ENCODE measurements at regions not wholly inside any gene's neighbourhood (a gene's known extent, or its start where the extent isn't known, plus 50 kb on each side); places are given as distances from the start of the nearest gene placed in this dataset.

DNA sequence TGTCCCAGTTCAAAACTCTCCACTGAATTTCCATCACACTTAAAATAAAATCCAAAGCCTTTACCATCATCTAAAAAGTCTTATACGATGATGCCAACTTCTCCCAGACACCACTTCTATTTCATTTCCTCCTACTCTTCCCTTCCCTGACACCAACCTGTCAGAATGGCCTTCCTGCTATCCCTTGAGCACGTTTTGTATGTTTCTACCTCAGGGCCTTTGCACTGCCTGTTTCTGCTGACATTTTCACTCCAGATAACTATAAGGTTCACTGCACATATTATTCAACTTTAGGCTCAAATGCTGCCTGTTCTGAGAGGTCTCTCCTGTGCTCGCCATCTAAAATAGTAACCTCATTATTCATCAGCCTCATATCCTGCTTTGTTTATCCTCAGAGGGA lies 269.6 kb downstream of the HTR7 start:
- TF ChIP-seq, protein P1, sequence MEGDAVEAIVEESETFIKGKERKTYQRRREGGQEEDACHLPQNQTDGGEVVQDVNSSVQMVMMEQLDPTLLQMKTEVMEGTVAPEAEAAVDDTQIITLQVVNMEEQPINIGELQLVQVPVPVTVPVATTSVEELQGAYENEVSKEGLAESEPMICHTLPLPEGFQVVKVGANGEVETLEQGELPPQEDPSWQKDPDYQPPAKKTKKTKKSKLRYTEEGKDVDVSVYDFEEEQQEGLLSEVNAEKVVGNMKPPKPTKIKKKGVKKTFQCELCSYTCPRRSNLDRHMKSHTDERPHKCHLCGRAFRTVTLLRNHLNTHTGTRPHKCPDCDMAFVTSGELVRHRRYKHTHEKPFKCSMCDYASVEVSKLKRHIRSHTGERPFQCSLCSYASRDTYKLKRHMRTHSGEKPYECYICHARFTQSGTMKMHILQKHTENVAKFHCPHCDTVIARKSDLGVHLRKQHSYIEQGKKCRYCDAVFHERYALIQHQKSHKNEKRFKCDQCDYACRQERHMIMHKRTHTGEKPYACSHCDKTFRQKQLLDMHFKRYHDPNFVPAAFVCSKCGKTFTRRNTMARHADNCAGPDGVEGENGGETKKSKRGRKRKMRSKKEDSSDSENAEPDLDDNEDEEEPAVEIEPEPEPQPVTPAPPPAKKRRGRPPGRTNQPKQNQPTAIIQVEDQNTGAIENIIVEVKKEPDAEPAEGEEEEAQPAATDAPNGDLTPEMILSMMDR (IDR thresholded peaks at IDR 0.05; ENCODE audit: low read length) = no peak
- TF ChIP-seq EZH2phosphoT487 (IDR thresholded peaks at IDR 0.05; ENCODE audit: low read length) = no peak
- TF ChIP-seq EZH2 (optimal IDR thresholded peaks at IDR 0.05; ENCODE audit: low read depth, low read length) = no peak
- Histone ChIP-seq H3K36me3 (replicated peaks; ENCODE audit: insufficient read depth, low read length) (no peaks in the 10 kb centered on the region), H3K27me3 (replicated peaks; ENCODE audit: insufficient read depth, low read length) (no peaks in the 10 kb centered on the region), H3K4me2 (ENCODE audit: low read depth, low read length) (no peak overlapping the region), H3K9me2 (replicated peaks; ENCODE audit: insufficient read depth, low read length) (no peaks in the 10 kb centered on the region), H3K79me2 (ENCODE audit: low read length) (no peaks in the 10 kb centered on the region), H3K9ac (ENCODE audit: low read length) (no peak overlapping the region), H4K20me1 (ENCODE audit: insufficient read depth, low read length) (no peaks in the 10 kb centered on the region), H2AFZ (ENCODE audit: low read length) (no peak overlapping the region), H3K4me1 (ENCODE audit: low read length) (0 out of 2 replicates have a peak, but pooled peaks cover 4% of the 10 kb centered on the region), H3K27ac (ENCODE audit: low read length) (no peak overlapping the region), H3F3A (ENCODE audit: insufficient read depth, low read length) (0 out of 2 replicates have a peak, but pooled peaks cover 7% of the 10 kb centered on the region), H3K9me3 (replicated peaks; ENCODE audit: insufficient read depth, low read length) (no peaks in the 10 kb centered on the region), H3K4me3 (ENCODE audit: low read length) (no peak overlapping the region)
- no peak for DNase-seq

DNA sequence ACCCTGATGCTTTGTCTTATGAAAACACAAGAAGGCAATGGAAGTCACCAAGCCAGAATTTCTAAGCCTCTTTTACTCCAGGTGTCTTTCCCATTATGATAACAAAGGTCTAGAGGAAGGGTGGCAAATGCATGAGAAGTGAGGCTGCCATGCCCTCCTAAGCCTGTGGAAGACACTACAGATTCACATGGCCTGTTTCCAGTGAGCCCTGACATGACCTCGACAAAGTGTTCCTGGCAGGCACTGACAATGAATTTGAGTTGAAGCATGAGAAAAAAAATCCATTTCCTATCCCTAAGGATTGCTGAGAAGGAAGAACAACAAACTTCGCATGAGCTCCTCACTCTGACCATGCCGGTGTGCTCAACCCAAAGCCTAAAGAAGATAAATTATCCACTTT lies 268.0 kb downstream of the HTR7 start:
- Histone ChIP-seq H3K9ac (ENCODE audit: low read length) (no peak overlapping the region), H3K79me2 (ENCODE audit: low read length) (no peaks in the 10 kb centered on the region), H3K4me1 (ENCODE audit: low read length) (0 out of 2 replicates have a peak, but pooled peaks cover 4% of the 10 kb centered on the region), H3K9me3 (replicated peaks; ENCODE audit: insufficient read depth, low read length) (no peaks in the 10 kb centered on the region), H3K27ac (ENCODE audit: low read length) (no peak overlapping the region), H3K9me2 (replicated peaks; ENCODE audit: insufficient read depth, low read length) (no peaks in the 10 kb centered on the region), H3F3A (ENCODE audit: insufficient read depth, low read length) (0 out of 2 replicates have a peak, but pooled peaks cover 7% of the 10 kb centered on the region), H3K36me3 (replicated peaks; ENCODE audit: insufficient read depth, low read length) (no peaks in the 10 kb centered on the region), H4K20me1 (ENCODE audit: insufficient read depth, low read length) (no peaks in the 10 kb centered on the region), H2AFZ (ENCODE audit: low read length) (no peak overlapping the region), H3K4me3 (ENCODE audit: low read length) (no peak overlapping the region), H3K4me2 (ENCODE audit: low read depth, low read length) (no peak overlapping the region), H3K27me3 (replicated peaks; ENCODE audit: insufficient read depth, low read length) (no peaks in the 10 kb centered on the region)
- TF ChIP-seq EZH2phosphoT487 (IDR thresholded peaks at IDR 0.05; ENCODE audit: low read length) (no peak), EZH2 (optimal IDR thresholded peaks at IDR 0.05; ENCODE audit: low read depth, low read length) (no peak)
- TF ChIP-seq, protein P1 (IDR thresholded peaks at IDR 0.05; ENCODE audit: low read length) = no peak
- DNase-seq = no peak

DNA sequence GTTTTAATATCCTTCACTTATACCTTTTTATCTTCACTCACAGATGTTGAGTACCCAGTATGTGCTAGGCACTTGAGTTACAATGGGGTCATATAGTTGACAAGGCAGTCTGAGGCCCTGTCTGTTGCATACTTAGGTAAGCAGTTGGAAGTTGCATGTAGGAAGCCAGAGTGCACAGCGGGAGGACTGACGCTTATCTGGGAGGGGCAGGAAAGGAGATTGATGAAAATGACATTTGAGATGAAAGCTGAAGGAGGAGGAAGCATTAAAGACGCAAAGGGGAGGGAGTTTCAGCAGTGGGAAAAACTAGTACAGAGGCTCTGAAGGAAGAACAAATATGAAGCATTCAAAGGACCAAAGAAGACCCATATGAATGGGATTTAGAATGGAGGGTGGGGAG lies 266.2 kb downstream of the HTR7 start:
- no peaks in the 10 kb centered on the region for H4K20me1 ChIP-seq (ENCODE audit: insufficient read depth, low read length)
- H3K27me3 ChIP-seq (replicated peaks; ENCODE audit: insufficient read depth, low read length) = no peaks in the 10 kb centered on the region
- H3K36me3 ChIP-seq (replicated peaks; ENCODE audit: insufficient read depth, low read length) = no peaks in the 10 kb centered on the region
- DNase-seq = no peak
- no peak overlapping the region for H3K4me2 ChIP-seq (ENCODE audit: low read depth, low read length)
- no peak overlapping the region for H3K27ac ChIP-seq (ENCODE audit: low read length)
- H3K9me3 ChIP-seq (replicated peaks; ENCODE audit: insufficient read depth, low read length) = no peaks in the 10 kb centered on the region
- H3K79me2 ChIP-seq (ENCODE audit: low read length) = no peaks in the 10 kb centered on the region
- H3K4me1 ChIP-seq (ENCODE audit: low read length) = 0 out of 2 replicates have a peak, but pooled peaks cover 4% of the 10 kb centered on the region
- no peak overlapping the region for H3K4me3 ChIP-seq (ENCODE audit: low read length)
- H2AFZ ChIP-seq (ENCODE audit: low read length) = no peak overlapping the region
- no peak for TF ChIP-seq EZH2 (optimal IDR thresholded peaks at IDR 0.05; ENCODE audit: low read depth, low read length)
- TF ChIP-seq EZH2phosphoT487 (IDR thresholded peaks at IDR 0.05; ENCODE audit: low read length) = no peak
- TF ChIP-seq, protein P1 (IDR thresholded peaks at IDR 0.05; ENCODE audit: low read length) = no peak
- H3K9ac ChIP-seq (ENCODE audit: low read length) = no peak overlapping the region
- H3K9me2 ChIP-seq (replicated peaks; ENCODE audit: insufficient read depth, low read length) = no peaks in the 10 kb centered on the region
- H3F3A ChIP-seq (ENCODE audit: insufficient read depth, low read length) = 0 out of 2 replicates have a peak, but pooled peaks cover 7% of the 10 kb centered on the region

Measured in MM.1S (cell line).